ENCODE measurements at regions not wholly inside any gene's neighbourhood (a gene's known extent, or its start where the extent isn't known, plus 50 kb on each side); places are given as distances from the start of the nearest gene placed in this dataset.

DNA sequence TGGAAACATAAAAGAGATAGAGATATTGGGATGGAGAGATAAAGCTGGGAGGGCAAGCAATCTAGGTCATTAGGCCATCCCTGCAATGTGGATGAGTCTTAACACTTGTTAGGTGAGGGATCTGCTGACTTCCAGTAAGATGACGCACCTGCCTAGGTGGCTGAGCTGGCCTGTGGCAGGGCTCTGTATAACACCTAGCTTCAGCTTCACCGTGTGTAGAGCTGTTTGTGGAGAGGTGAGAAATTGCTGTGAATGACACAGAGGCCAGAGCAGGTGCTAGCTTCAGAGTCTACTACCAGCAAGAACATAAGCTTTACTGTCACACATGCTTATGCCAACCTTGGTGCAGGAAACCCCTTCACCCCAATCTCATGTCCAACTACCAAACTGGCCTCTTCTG is 1010.0 kb downstream of the TYW1 start:
- TF ChIP-seq EP300 (IDR thresholded peaks at IDR 0.05) (no peak), POLR2AphosphoS5 (IDR thresholded peaks at IDR 0.05) (no peak), POLR2A (IDR thresholded peaks at IDR 0.05) (no peak)

Data from gastroesophageal sphincter (tissue), 2 donors.